ENCODE measurements at regions not wholly inside any gene's neighbourhood (a gene's known extent, or its start where the extent isn't known, plus 50 kb on each side); places are given as distances from the start of the nearest gene placed in this dataset.

DNA sequence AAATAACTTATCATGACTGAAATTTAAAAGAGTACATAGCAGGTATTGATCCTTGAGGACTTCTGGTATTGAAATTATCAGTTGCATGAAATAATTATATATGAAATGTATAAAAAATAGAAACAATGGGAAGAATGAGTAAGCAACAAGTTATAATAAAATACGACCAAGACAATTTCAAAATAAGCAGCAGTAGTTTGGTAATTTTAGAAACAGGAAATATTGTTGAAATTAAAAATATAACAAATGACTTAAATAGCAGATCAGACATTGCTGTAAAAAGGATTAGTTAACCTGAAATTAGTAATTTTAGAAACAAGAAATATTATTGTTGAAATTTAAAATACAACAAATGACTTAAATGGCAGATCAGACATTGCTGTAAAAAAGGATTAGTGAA is 152.3 kb downstream of the BTC start:
- TF ChIP-seq, protein P1, sequence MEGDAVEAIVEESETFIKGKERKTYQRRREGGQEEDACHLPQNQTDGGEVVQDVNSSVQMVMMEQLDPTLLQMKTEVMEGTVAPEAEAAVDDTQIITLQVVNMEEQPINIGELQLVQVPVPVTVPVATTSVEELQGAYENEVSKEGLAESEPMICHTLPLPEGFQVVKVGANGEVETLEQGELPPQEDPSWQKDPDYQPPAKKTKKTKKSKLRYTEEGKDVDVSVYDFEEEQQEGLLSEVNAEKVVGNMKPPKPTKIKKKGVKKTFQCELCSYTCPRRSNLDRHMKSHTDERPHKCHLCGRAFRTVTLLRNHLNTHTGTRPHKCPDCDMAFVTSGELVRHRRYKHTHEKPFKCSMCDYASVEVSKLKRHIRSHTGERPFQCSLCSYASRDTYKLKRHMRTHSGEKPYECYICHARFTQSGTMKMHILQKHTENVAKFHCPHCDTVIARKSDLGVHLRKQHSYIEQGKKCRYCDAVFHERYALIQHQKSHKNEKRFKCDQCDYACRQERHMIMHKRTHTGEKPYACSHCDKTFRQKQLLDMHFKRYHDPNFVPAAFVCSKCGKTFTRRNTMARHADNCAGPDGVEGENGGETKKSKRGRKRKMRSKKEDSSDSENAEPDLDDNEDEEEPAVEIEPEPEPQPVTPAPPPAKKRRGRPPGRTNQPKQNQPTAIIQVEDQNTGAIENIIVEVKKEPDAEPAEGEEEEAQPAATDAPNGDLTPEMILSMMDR (conservative IDR thresholded peaks at IDR 0.05; ENCODE audit: low read length): no peak
- TF ChIP-seq EZH2phosphoT487 (IDR thresholded peaks at IDR 0.05; ENCODE audit: borderline replicate concordance, low read depth, low read length): no peak

All from OCI-LY7 (cell line).